PC-9 (cell line): ENCODE measurements at regions not wholly inside any gene's neighbourhood (a gene's known extent, or its start where the extent isn't known, plus 50 kb on each side); places are given as distances from the start of the nearest gene placed in this dataset.

Experiments
- BruUV-seq: library from RNA; stranded (reverse); fragments of 400-500 nt; replicated peaks from 2 replicates; lab custom pipeline; 2021; lab: Mats Ljungman, UMichigan
- CTCF ChIA-PET: fragments of 300-600 bp; sonication (Branson Sonifier 250); formaldehyde crosslinking; loops from one replicate; lab custom pipeline; 2022; ENCODE audit warnings: antibody characterized with exemption; lab: Charles Lee
- POLR2A ChIA-PET: fragments of 300-600 bp; sonication (Branson Sonifier 250); formaldehyde crosslinking; loops from one replicate; lab custom pipeline; 2022; ENCODE audit warnings: antibody characterized with exemption; ENCODE audit not compliant: unreplicated experiment; lab: Charles Lee
- DNase-seq, 2 experiments: peaks; one replicate each; pipeline versions ENCODE4 v3.0.0 to v3.0.0-alpha.2; 2015 to 2022; ENCODE audit warnings: mixed read lengths in 1 of 2
- H2AFZ ChIP-seq: fragments of 200-600 bp; sonication (generic); 2 replicates; pipeline ENCODE4 v1.8.1; 2017; ENCODE audit warnings: antibody characterized with exemption
- H3F3A ChIP-seq: fragments of 200-600 bp; sonication (generic); 2 replicates; pipeline ENCODE4 v1.8.1; 2017; ENCODE audit warnings: antibody characterized with exemption, mild to moderate bottlenecking, low read depth; ENCODE audit not compliant: insufficient read depth
- H3K27ac ChIP-seq: fragments of 200-600 bp; sonication (generic); 2 replicates; pipeline ENCODE4 v1.6.1; 2016; ENCODE audit warnings: mixed run types
- H3K27me3 ChIP-seq: fragments of 200-600 bp; sonication (generic); 2 replicates; pipeline ENCODE4 v1.6.1; 2016; ENCODE audit warnings: low read depth, mixed run types; ENCODE audit not compliant: insufficient read depth
- H3K36me3 ChIP-seq: fragments of 200-600 bp; sonication (generic); 2 replicates; pipeline ENCODE4 v1.6.1; 2016; ENCODE audit warnings: low read depth, mixed run types
- H3K4me1 ChIP-seq: fragments of 200-600 bp; sonication (generic); replicated peaks from 2 replicates; pipeline ENCODE4 v1.6.1; 2016; ENCODE audit warnings: mixed run types; ENCODE audit not compliant: insufficient read depth
- H3K4me2 ChIP-seq: fragments of 200-600 bp; sonication (generic); 2 replicates; pipeline ENCODE4 v1.6.1; 2017; ENCODE audit warnings: mixed run types
- H3K4me3 ChIP-seq: fragments of 200-600 bp; sonication (generic); 2 replicates; pipeline ENCODE4 v1.6.1; 2016; ENCODE audit warnings: mixed run types
- H3K79me2 ChIP-seq: fragments of 200-600 bp; sonication (generic); 2 replicates; pipeline ENCODE4 v1.6.1; 2017; ENCODE audit warnings: low read depth, mixed run types
- H3K9me2 ChIP-seq: fragments of 200-600 bp; sonication (generic); 2 replicates; pipeline ENCODE4 v1.8.1; 2017; ENCODE audit warnings: mild to moderate bottlenecking; ENCODE audit not compliant: insufficient read depth
- H3K9me3 ChIP-seq: fragments of 200-600 bp; sonication (generic); 2 replicates; pipeline ENCODE4 v1.8.1; 2016; ENCODE audit warnings: low read depth; ENCODE audit not compliant: insufficient read depth
- H4K20me1 ChIP-seq: fragments of 200-600 bp; sonication (generic); 2 replicates; pipeline ENCODE4 v1.8.1; 2017; ENCODE audit not compliant: insufficient read depth
- CTCF ChIP-seq: fragments of 200-600 bp; sonication (generic); conservative IDR thresholded peaks from 2 replicates; pipeline ENCODE4 v1.6.1; 2017; ENCODE audit warnings: mixed run types, antibody characterized with exemption, mild to moderate bottlenecking, moderate library complexity
- EZH2 ChIP-seq: fragments of 200-600 bp; sonication (generic); IDR thresholded peaks from 2 replicates; pipeline ENCODE4 v1.8.0; 2017; ENCODE audit warnings: antibody characterized with exemption, low read depth
- intact Hi-C: fragments of 100-400 bp; cut with micrococcal nuclease; formaldehyde crosslinking; loops from one replicate; pipeline ENCODE4 v1.10.0; 2022; ENCODE audit not compliant: unreplicated experiment

DNA sequence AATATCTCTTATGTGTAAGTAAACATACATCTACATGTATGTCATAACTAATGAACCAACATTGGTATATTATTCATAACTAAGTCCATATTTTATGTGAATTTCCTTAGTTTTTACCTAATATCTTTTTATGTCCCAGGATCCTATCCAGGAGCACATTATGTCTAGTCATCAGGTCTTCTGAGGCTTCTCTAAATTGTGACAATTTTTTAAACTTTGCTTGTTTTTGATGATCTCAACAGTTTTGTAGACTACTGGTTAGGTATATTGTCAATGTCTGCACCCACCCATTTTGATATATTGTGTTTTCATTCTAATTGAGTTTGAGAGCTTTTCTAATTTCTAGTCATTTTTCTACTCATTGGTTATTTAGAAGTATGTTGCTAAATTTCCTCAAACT is 288.2 kb upstream of the DIO3 start:
- Histone ChIP-seq H3K36me3 (no peaks in the 10 kb centered on the region), H3K4me2 (no peak overlapping the region), H3K9me2 (no peaks in the 10 kb centered on the region), H3K4me3 (no peak overlapping the region), H3K79me2 (no peaks in the 10 kb centered on the region), H3K9me3 (no peaks in the 10 kb centered on the region), H3K4me1 (no peaks in the 10 kb centered on the region), H3K27me3 (no peaks in the 10 kb centered on the region), H3K27ac (no peak overlapping the region), H3F3A (no peaks in the 10 kb centered on the region), H2AFZ (no peak overlapping the region), H4K20me1 (no peaks in the 10 kb centered on the region)
- TF ChIP-seq CTCF (no peak), EZH2 (no peak)
- intact Hi-C loops: no loop called here
- BruUV-seq: no TSS peak
- ChIA-PET POLR2A (no interaction called here), CTCF (no interaction called here)
- no peak for DNase-seq

GRCh38 chr14:101276309-101277091 is 284.8 kb upstream of the DIO3 start:
- CTCF ChIA-PET: no interaction called here
- Histone ChIP-seq H3K9me3 (no peaks in the 10 kb centered on the region), H3K4me2 (no peak overlapping the region), H2AFZ (no peak overlapping the region), H3K4me3 (no peak overlapping the region), H3K27me3 (no peaks in the 10 kb centered on the region), H3F3A (no peaks in the 10 kb centered on the region), H3K79me2 (no peaks in the 10 kb centered on the region), H3K36me3 (no peaks in the 10 kb centered on the region), H4K20me1 (no peaks in the 10 kb centered on the region), H3K9me2 (no peaks in the 10 kb centered on the region), H3K27ac (no peak overlapping the region), H3K4me1 (no peaks in the 10 kb centered on the region)
- intact Hi-C loops: no loop called here
- no TSS peak for BruUV-seq
- TF ChIP-seq CTCF: no peak
- no peak for TF ChIP-seq EZH2
- POLR2A ChIA-PET: no interaction called here
- no peak for DNase-seq

- H3F3A ChIP-seq: no peaks in the 10 kb centered on the region
- H3K9me2 ChIP-seq: no peaks in the 10 kb centered on the region
- H3K9me3 ChIP-seq: no peaks in the 10 kb centered on the region
- H3K36me3 ChIP-seq: no peaks in the 10 kb centered on the region
- no peak for TF ChIP-seq EZH2
- TF ChIP-seq CTCF: no peak
- no peak overlapping the region for H2AFZ ChIP-seq
- CTCF ChIA-PET: no interaction called here
- no peaks in the 10 kb centered on the region for H3K79me2 ChIP-seq
- intact Hi-C loops: no loop called here
- no peak overlapping the region for H3K4me3 ChIP-seq
- DNase-seq: no peak
- no peak overlapping the region for H3K4me2 ChIP-seq
- POLR2A ChIA-PET: no interaction called here
- H4K20me1 ChIP-seq: no peaks in the 10 kb centered on the region
- no peak overlapping the region for H3K27ac ChIP-seq
- no peaks in the 10 kb centered on the region for H3K27me3 ChIP-seq
- H3K4me1 ChIP-seq: no peaks in the 10 kb centered on the region
- BruUV-seq: no TSS peak
Measured at GRCh38 chr14:101282418-101282817, 278.9 kb upstream of the DIO3 start.
